Osteoblast (primary cell): ENCODE measurements at regions not wholly inside any gene's neighbourhood (a gene's known extent, or its start where the extent isn't known, plus 50 kb on each side); places are given as distances from the start of the nearest gene placed in this dataset.

Experiments
- DNase-seq: peaks from one replicate; pipeline ENCODE4 v3.0.0; 2011; ENCODE audit warnings: low spot score, mixed read lengths; ENCODE audit not compliant: insufficient read length; ENCODE audit errors: missing footprints
- H2AFZ ChIP-seq: 2 replicates; pipeline ENCODE4 v1.6.0; 2011; ENCODE audit warnings: mild to moderate bottlenecking, low read length
- H3K27ac ChIP-seq: 2 replicates; pipeline ENCODE4 v1.5.1; 2011; ENCODE audit warnings: mild to moderate bottlenecking, low read depth, low read length, moderate library complexity
- H3K27me3 ChIP-seq: 2 replicates; pipeline ENCODE4 v1.6.0; 2012; ENCODE audit warnings: mild to moderate bottlenecking, control low read depth, inconsistent platforms, low read length, moderate library complexity; ENCODE audit not compliant: insufficient read depth
- H3K36me3 ChIP-seq: 2 replicates; pipeline ENCODE4 v1.5.1; 2011; ENCODE audit warnings: mild to moderate bottlenecking, low read length, control low read depth, moderate library complexity; ENCODE audit not compliant: insufficient read depth
- H3K4me1 ChIP-seq: 2 replicates; pipeline ENCODE4 v1.5.1; 2011; ENCODE audit warnings: mild to moderate bottlenecking, low read length, control low read depth, moderate library complexity; ENCODE audit not compliant: insufficient read depth
- H3K4me2 ChIP-seq: 2 replicates; pipeline ENCODE4 v1.6.0; 2011; ENCODE audit warnings: mild to moderate bottlenecking, low read length; ENCODE audit not compliant: insufficient read depth
- H3K4me3 ChIP-seq: fragments of 200-600 bp; sonication (generic); 3 replicates; pipeline ENCODE4 v1.5.1; 2012; ENCODE audit warnings: mild to moderate bottlenecking, low read length, inconsistent platforms; ENCODE audit not compliant: insufficient read depth
- H3K79me2 ChIP-seq: 2 replicates; pipeline ENCODE4 v1.6.0; 2012; ENCODE audit warnings: mild to moderate bottlenecking, low read length, control low read depth, inconsistent platforms; ENCODE audit not compliant: insufficient read depth
- H3K9me3 ChIP-seq: 2 replicates; pipeline ENCODE4 v1.5.1; 2011; ENCODE audit warnings: low read depth, low read length, control low read depth
- H4K20me1 ChIP-seq: 2 replicates; pipeline ENCODE4 v1.6.0; 2012; ENCODE audit warnings: mild to moderate bottlenecking, low read length, control low read depth; ENCODE audit not compliant: insufficient read depth
- TF ChIP-seq, protein P1 (sequence below): IDR thresholded peaks from 2 replicates; pipeline ENCODE4 v1.5.1; 2011; ENCODE audit warnings: mild to moderate bottlenecking, low read depth, low read length, moderate library complexity; ENCODE audit errors: extremely low read depth

DNA sequence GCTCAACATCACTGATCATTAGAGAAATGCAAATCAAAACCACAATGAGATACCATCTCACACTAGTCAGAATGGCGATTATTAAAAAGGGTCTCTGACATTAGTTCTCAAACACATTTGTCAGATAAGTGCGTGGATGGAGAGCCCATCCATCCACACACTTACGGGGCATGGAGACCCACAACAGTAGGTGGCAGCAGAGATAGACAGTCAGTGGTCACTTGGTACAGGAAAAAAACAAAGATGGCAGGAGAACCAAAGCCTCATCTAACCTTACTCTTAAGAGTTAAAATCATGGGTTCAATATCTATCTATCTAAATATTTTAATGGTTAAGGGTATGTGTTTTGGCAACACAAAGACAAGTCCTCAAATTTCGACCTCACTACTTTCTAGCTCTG, 1378.7 kb upstream of the C9orf72 start:
- DNase-seq: no peak
- no peaks in the 10 kb centered on the region for H3K27me3 ChIP-seq
- TF ChIP-seq, protein P1, sequence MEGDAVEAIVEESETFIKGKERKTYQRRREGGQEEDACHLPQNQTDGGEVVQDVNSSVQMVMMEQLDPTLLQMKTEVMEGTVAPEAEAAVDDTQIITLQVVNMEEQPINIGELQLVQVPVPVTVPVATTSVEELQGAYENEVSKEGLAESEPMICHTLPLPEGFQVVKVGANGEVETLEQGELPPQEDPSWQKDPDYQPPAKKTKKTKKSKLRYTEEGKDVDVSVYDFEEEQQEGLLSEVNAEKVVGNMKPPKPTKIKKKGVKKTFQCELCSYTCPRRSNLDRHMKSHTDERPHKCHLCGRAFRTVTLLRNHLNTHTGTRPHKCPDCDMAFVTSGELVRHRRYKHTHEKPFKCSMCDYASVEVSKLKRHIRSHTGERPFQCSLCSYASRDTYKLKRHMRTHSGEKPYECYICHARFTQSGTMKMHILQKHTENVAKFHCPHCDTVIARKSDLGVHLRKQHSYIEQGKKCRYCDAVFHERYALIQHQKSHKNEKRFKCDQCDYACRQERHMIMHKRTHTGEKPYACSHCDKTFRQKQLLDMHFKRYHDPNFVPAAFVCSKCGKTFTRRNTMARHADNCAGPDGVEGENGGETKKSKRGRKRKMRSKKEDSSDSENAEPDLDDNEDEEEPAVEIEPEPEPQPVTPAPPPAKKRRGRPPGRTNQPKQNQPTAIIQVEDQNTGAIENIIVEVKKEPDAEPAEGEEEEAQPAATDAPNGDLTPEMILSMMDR: no peak

DNA sequence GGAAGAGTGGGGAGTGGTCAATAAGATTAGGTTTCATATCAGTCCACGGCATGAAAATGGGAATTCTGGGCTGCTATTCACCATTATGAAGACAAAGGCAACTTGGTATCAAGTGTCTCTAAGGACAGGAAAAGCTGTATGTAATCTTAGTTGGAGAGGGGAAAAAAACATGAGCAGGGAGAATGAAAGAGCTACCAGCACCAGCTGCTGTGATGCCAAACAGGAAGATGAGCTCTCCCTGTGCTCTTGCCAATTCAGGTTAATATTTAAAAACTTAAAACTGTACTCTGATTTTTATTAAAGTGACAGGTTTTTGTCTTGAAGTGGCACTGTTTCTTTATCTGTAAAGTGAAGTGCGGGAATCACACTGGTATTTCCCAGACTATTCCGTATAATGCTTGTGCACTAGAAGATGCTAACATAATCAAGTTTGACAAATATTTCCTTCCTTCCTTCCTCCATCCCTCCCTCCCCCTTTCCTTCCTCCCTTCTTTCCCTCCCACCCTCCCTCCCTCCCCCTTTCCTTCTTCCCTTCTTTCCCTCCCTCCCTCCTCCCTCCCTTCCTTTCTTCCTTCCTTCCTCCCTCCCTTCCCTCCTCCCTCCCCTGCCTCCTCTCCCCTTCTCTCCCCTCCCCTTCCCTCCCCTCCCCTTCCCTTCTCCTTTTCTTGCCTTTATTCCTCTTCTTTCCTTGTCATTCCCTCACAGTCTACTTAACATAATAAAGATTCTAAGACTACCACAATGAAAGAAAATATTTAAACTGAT, 1383.0 kb upstream of the C9orf72 start:
- Histone ChIP-seq H3K79me2 (no peaks in the 10 kb centered on the region), H3K9me3 (peaks cover 3% of the 10 kb centered on the region), H3K36me3 (no peaks in the 10 kb centered on the region), H3K27ac (no peak overlapping the region), H2AFZ (no peak overlapping the region), H4K20me1 (no peaks in the 10 kb centered on the region), H3K4me2 (no peak overlapping the region), H3K27me3 (no peaks in the 10 kb centered on the region), H3K4me1 (no peaks in the 10 kb centered on the region), H3K4me3 (no peak overlapping the region)
- DNase-seq: no peak
- TF ChIP-seq, protein P1: no peak

More for the DNA sequence above, 1378.7 kb upstream of the C9orf72 start:
- Histone ChIP-seq H3K4me1 (no peaks in the 10 kb centered on the region), H2AFZ (no peak overlapping the region), H3K36me3 (no peaks in the 10 kb centered on the region), H4K20me1 (no peaks in the 10 kb centered on the region), H3K4me3 (no peak overlapping the region), H3K27ac (no peak overlapping the region), H3K4me2 (no peak overlapping the region), H3K9me3 (peaks cover 2% of the 10 kb centered on the region), H3K79me2 (no peaks in the 10 kb centered on the region)

DNA sequence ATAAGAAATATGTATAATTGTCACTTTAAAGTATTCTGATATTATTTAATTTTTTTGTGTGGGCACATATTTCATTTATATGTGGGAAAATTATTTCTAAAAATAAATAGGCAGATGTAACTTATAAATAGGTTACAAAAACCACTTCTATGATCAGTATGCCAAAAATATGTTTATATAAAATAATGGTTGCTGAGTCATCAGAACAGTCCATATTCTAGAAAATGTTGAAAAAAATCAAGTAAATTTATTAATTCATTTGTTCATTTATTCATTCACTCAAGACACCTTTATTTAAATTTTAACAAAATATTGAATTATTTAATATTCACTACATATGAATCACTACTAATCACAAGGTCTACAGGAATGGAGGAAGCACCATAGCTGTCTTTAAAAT, 1387.3 kb upstream of the C9orf72 start:
- TF ChIP-seq, protein P1: no peak
- Histone ChIP-seq H4K20me1 (no peaks in the 10 kb centered on the region), H3K9me3 (peaks cover 3% of the 10 kb centered on the region), H3K4me1 (no peaks in the 10 kb centered on the region), H3K27ac (no peak overlapping the region), H2AFZ (no peak overlapping the region), H3K79me2 (no peaks in the 10 kb centered on the region), H3K4me3 (no peak overlapping the region), H3K4me2 (no peak overlapping the region), H3K36me3 (no peaks in the 10 kb centered on the region), H3K27me3 (no peaks in the 10 kb centered on the region)
- no peak for DNase-seq

DNA sequence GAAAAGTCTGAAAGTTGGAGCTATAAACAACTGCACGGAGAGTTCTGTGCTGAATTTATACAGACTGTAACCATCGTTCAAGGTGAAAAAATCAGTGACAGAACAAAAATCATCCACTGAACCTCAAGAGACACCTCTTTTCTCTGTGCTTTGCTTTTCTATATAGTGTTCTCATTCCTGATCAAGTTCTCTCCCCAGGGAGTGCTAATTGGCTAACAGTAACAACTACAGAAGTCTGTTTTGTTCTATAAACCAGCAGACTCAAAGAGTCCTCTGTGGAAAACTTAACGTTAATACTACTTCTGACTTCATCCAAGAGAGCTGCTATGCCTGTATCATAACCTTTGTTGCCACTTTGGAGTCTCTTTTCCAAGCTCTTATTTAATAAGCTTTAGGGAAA, 1388.3 kb upstream of the C9orf72 start:
- H2AFZ ChIP-seq: no peak overlapping the region
- no peak overlapping the region for H3K4me3 ChIP-seq
- peaks cover 3% of the 10 kb centered on the region for H3K9me3 ChIP-seq
- no peak overlapping the region for H3K4me2 ChIP-seq
- H4K20me1 ChIP-seq: no peaks in the 10 kb centered on the region
- TF ChIP-seq, protein P1: no peak
- no peaks in the 10 kb centered on the region for H3K27me3 ChIP-seq
- no peaks in the 10 kb centered on the region for H3K36me3 ChIP-seq
- DNase-seq: no peak
- H3K27ac ChIP-seq: no peak overlapping the region
- no peaks in the 10 kb centered on the region for H3K79me2 ChIP-seq
- H3K4me1 ChIP-seq: no peaks in the 10 kb centered on the region
